ENCODE measurements at regions not wholly inside any gene's neighbourhood (a gene's known extent, or its start where the extent isn't known, plus 50 kb on each side); places are given as distances from the start of the nearest gene placed in this dataset.

GRCh38 chr10:131014271-131014670, 297.2 kb downstream of the TCERG1L start:
- BruUV-seq (replicated peaks) = no TSS peak
- DNase-seq (ENCODE audit: low spot score) = no peak
- ChIA-PET POLR2A (no interaction called here), CTCF (ENCODE audit: unreplicated experiment) (no interaction called here)
- intact Hi-C loops (cut with micrococcal nuclease; ENCODE audit: unreplicated experiment) = no loop called here
- Histone ChIP-seq H3K4me3 (ENCODE audit: low read depth, low read length, poor library complexity, severe bottlenecking) (no peak overlapping the region), H3K4me2 (ENCODE audit: low read length) (no peak overlapping the region), H4K20me1 (ENCODE audit: insufficient read depth, low read length) (no peaks in the 10 kb centered on the region), H2AFZ (ENCODE audit: low read length) (no peak overlapping the region), H3K9me2 (ENCODE audit: insufficient read depth, low read length) (no peaks in the 10 kb centered on the region), H3K36me3 (ENCODE audit: insufficient read depth, low read length) (no peaks in the 10 kb centered on the region), H3K4me1 (ENCODE audit: insufficient read depth, low read length, poor library complexity, severe bottlenecking) (no peaks in the 10 kb centered on the region), H3K9me3 (ENCODE audit: low read length) (no peaks in the 10 kb centered on the region), H3K79me2 (ENCODE audit: insufficient read depth, low read depth, low read length) (no peaks in the 10 kb centered on the region), H3K27ac (ENCODE audit: low read depth, low read length, poor library complexity, severe bottlenecking) (no peak overlapping the region)
- no peak for TF ChIP-seq EZH2phosphoT487 (IDR thresholded peaks at IDR 0.05; ENCODE audit: borderline replicate concordance, low read depth, low read length)
- TF ChIP-seq, protein P1, sequence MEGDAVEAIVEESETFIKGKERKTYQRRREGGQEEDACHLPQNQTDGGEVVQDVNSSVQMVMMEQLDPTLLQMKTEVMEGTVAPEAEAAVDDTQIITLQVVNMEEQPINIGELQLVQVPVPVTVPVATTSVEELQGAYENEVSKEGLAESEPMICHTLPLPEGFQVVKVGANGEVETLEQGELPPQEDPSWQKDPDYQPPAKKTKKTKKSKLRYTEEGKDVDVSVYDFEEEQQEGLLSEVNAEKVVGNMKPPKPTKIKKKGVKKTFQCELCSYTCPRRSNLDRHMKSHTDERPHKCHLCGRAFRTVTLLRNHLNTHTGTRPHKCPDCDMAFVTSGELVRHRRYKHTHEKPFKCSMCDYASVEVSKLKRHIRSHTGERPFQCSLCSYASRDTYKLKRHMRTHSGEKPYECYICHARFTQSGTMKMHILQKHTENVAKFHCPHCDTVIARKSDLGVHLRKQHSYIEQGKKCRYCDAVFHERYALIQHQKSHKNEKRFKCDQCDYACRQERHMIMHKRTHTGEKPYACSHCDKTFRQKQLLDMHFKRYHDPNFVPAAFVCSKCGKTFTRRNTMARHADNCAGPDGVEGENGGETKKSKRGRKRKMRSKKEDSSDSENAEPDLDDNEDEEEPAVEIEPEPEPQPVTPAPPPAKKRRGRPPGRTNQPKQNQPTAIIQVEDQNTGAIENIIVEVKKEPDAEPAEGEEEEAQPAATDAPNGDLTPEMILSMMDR (conservative IDR thresholded peaks at IDR 0.05; ENCODE audit: low read length) = no peak

GRCh38 chr10:131015271-131015670, 296.2 kb downstream of the TCERG1L start:
- Histone ChIP-seq H3K27ac (ENCODE audit: low read depth, low read length, poor library complexity, severe bottlenecking) (no peak overlapping the region), H4K20me1 (ENCODE audit: insufficient read depth, low read length) (no peaks in the 10 kb centered on the region), H3K4me1 (ENCODE audit: insufficient read depth, low read length, poor library complexity, severe bottlenecking) (no peaks in the 10 kb centered on the region), H3K4me2 (ENCODE audit: low read length) (no peak overlapping the region), H3K79me2 (ENCODE audit: insufficient read depth, low read depth, low read length) (no peaks in the 10 kb centered on the region), H3K9me2 (ENCODE audit: insufficient read depth, low read length) (no peaks in the 10 kb centered on the region), H3K9me3 (ENCODE audit: low read length) (no peaks in the 10 kb centered on the region), H3K4me3 (ENCODE audit: low read depth, low read length, poor library complexity, severe bottlenecking) (no peak overlapping the region), H2AFZ (ENCODE audit: low read length) (no peak overlapping the region), H3K36me3 (ENCODE audit: insufficient read depth, low read length) (no peaks in the 10 kb centered on the region)
- no TSS peak for BruUV-seq (replicated peaks)
- ChIA-PET POLR2A (no interaction called here), CTCF (ENCODE audit: unreplicated experiment) (no interaction called here)
- DNase-seq (ENCODE audit: low spot score) = no peak
- TF ChIP-seq, protein P1 (conservative IDR thresholded peaks at IDR 0.05; ENCODE audit: low read length) = no peak
- TF ChIP-seq EZH2phosphoT487 (IDR thresholded peaks at IDR 0.05; ENCODE audit: borderline replicate concordance, low read depth, low read length) = no peak
- intact Hi-C loops (cut with micrococcal nuclease; ENCODE audit: unreplicated experiment) = no loop called here

DNA sequence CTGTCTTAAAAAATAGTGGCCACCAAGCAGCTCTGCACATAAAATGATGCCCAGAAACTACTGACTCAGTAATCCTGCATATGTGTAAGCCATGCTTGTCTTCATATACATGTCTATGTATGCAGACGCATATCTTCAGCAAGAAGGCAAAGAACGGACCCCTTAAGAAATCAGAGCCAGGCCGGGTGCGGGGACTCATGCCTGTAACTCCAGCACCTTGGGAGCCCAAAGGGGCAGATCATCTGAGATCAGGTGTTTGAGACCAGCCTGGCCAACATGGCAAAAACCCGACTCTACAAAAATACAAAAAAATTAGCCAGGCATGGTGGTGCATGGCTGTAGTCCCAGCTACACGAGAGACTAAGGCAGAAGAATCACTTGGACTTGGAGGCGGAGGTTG, 295.0 kb downstream of the TCERG1L start:
- BruUV-seq (replicated peaks) = no TSS peak
- intact Hi-C loops (cut with micrococcal nuclease; ENCODE audit: unreplicated experiment) = no loop called here

More for the DNA sequence above, 295.0 kb downstream of the TCERG1L start:
- TF ChIP-seq, protein P1 (conservative IDR thresholded peaks at IDR 0.05; ENCODE audit: low read length) = no peak
- TF ChIP-seq EZH2phosphoT487 (IDR thresholded peaks at IDR 0.05; ENCODE audit: borderline replicate concordance, low read depth, low read length) = no peak
- Histone ChIP-seq H3K4me2 (ENCODE audit: low read length) (no peak overlapping the region), H3K36me3 (ENCODE audit: insufficient read depth, low read length) (no peaks in the 10 kb centered on the region), H3K9me3 (ENCODE audit: low read length) (no peaks in the 10 kb centered on the region), H3K4me1 (ENCODE audit: insufficient read depth, low read length, poor library complexity, severe bottlenecking) (no peaks in the 10 kb centered on the region), H3K9me2 (ENCODE audit: insufficient read depth, low read length) (no peaks in the 10 kb centered on the region), H3K79me2 (ENCODE audit: insufficient read depth, low read depth, low read length) (no peaks in the 10 kb centered on the region), H3K4me3 (ENCODE audit: low read depth, low read length, poor library complexity, severe bottlenecking) (no peak overlapping the region), H4K20me1 (ENCODE audit: insufficient read depth, low read length) (no peaks in the 10 kb centered on the region), H2AFZ (ENCODE audit: low read length) (no peak overlapping the region), H3K27ac (ENCODE audit: low read depth, low read length, poor library complexity, severe bottlenecking) (no peak overlapping the region)
- CTCF ChIA-PET (ENCODE audit: unreplicated experiment) = no interaction called here
- POLR2A ChIA-PET = no interaction called here
- no peak for DNase-seq (ENCODE audit: low spot score)
